GM21576 (cell line): ENCODE measurements at regions not wholly inside any gene's neighbourhood (a gene's known extent, or its start where the extent isn't known, plus 50 kb on each side); places are given as distances from the start of the nearest gene placed in this dataset.
"Not testable (repeated sequence)": the region's sequence is repeated elsewhere in the genome, so short reads cannot be mapped to it uniquely, and the experiment has no call there.

Source experiments
- ATAC-seq: cut with Tn5 transposase; IDR thresholded peaks from one replicate; pipeline ENCODE4 v1.9.1; 2021; ENCODE audit warnings: mild to moderate bottlenecking, moderate library complexity; ENCODE audit not compliant: unreplicated experiment

DNA sequence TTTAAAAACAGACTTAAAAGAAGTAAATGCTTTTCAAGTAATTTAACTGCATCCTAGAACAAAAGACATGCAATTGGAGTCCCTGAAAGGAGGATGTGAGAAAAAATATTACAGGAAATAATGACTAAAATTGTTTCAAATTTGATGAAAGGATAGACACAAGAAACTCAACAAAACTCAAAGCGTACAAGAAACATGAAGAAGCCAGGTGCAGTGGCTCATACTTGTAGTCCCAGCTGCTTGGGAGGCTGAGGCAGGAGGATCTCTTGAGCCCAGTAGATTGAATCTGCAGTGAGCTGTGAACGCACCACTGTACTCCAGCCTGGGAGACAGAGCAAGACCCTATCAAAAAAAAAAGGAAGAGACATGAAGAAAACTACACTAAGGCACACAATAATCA, 118.1 kb upstream of the SLC39A10 start:
- ATAC-seq: no peak

DNA sequence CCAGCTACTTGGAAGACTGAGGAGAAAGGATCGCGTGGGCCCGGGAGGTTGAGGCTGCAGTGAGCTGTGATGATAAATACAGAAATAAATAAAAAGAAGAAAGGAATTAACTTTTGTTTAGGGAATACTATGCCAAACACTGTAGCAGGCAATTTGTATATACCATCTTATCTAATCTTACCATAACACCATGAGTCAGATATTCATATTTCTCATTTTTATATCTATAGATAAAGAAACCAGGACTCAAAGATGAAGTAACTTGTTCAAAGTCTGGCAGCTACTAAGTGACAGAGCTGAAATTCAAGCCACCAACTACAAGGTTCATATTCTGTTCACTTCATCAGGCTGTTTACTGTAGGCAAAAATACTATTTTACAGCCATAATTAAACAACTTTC, 119.2 kb upstream of the SLC39A10 start:
- ATAC-seq: no peak

DNA sequence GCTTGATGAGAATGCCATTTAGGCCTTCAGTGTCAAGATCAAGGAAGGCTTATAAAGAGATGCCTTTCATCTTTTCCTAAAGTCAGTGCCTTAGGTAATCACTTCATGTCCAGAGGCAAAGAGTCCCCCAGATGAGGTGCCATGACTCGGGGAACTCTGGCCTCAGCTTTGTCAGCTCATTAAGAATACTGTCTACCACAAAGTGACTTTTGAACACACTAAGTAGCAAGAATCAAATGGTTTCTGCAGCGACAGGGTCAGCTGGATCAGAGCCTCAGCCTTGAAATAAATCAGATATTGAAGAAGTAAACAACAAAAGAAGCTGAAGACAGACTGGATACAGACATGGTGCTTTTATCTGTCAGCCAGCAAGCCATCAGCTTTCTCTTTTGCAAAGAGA, 120.1 kb upstream of the SLC39A10 start:
- no peak for ATAC-seq

DNA sequence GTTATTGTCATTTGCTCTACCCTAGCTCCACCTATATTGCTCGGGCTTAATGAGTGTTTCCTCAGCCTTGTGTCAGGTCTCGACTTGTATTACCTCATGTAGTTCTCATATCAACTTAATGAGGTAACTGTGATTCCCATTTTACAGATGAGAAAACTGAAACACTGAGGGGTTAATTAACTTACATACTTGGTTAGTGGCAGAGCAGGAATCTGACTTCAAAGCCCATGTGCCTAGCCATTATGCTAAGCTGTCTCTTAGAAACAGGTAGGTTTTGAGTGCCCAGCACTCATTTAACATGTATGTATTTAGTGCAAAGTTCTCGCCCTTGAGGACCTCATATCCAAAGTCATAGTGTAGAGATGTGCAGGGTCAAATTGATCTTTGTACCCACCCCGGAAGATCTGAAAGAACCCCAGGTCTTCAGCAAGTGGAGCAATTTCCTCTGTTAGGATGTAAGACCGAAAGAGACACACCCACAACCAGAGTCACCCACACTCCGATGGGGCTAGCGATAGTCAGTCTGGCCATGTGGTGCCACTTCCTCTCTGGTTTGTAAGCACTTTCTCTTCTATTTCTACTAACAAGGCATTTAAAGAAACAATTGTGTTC, 121.0 kb upstream of the SLC39A10 start:
- ATAC-seq: peak; percentile 93

DNA sequence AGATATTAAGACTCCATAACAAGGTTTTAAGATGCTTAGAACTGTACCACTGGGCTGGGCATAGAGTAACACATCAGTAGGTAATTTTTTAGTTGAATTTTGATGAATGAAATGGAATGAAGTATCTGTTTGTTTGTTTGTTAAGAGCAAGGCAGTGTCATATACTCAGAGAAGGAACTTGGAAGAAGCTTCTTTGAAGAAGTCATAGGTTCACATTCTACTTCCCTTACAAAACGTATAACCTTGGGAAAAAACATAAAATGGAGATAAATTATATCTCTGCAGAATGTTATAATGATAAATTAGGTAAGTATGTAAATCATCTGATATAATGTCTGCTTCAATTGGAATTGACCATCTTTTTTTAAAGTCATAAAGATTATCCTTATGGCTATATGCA, 122.1 kb upstream of the SLC39A10 start:
- no peak for ATAC-seq

DNA sequence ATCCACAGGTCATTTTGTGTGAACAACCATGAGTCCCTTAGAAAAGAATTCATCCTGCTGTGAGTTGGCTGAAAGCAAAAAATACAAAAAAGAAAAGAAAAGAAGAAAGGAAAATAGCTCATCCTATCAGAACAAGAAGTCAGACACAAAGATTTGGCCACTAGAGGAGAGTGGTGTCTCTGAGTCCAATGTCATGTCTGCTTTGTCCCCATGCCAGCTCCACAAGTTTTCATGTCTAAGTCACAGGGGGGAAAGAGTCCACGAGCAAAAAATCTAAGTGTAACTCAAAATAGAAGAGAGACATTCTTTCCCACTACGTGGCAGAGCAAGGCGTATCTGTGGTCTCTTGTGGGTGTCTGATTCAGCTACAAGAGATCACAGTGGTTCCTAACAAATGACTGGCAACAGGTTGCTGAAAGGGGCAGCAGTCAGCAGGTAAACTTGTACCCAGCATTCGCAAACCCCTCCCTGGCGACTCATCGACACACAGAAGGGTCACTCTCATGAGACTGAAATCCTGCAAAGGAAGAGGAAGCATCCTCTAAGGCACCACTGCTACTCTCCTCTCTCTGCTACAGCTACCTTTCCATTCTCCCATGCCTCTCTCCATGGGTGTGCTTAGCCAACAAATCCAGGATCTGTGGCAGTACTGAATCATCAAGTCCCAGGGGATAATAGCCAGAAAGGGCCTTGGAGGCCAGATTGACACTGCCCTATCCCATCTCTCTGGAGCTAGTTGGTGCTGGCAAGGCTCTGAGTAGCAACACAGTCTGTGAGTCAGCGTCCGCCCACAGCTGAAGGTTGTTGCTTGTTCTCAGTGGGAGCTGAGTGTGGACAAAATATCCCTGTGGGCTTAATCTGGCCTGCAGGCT, 123.0 kb upstream of the SLC39A10 start:
- ATAC-seq: no peak

DNA sequence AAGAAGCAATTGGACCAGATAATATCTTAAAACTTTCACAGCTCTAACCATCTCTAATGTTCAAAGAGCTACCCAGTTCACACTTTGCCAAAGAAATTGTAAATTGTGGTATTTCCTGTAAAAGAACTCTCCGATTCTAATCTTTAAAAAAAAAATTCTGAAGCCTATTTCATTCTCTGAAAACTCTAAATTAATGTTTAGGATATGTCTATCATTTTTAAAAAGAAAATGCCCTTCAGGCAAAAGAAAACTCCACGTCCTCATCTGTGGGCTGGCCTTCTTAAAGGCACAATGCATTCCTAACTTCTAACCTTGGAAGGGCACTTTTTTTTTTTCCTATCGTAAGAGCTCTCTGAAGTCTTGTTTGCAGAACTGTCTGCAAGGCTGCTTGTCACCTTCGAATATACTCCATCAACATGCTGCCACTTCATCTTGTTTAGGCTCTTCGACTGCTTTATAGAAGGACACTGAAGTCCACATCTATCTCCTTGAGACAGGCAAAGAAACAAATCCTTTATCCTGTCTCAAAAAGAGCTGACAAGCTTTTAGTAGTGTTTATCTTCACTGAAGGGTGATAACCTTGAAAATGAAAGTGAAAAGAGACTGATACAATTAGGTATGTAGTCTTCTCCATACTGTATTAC, 124.3 kb upstream of the SLC39A10 start:
- peak; percentile 39 for ATAC-seq

DNA sequence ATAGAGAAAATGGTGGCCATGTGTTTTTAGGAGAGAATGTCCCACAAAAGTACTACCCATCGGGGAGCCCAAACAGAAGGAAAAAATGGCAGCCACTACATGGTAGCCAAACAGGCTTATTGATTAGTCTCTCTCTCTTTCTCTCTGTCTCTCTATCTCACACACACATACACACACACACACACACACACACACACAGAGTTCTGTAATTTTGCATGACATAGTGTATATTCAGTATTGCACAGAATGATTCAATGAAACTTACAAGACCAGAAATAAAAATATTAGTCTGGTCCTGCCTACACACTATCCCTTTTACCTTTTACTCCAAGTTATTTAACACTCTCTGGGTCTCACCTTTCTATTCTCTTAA, 124.8 kb upstream of the SLC39A10 start:
- ATAC-seq: no peak

DNA sequence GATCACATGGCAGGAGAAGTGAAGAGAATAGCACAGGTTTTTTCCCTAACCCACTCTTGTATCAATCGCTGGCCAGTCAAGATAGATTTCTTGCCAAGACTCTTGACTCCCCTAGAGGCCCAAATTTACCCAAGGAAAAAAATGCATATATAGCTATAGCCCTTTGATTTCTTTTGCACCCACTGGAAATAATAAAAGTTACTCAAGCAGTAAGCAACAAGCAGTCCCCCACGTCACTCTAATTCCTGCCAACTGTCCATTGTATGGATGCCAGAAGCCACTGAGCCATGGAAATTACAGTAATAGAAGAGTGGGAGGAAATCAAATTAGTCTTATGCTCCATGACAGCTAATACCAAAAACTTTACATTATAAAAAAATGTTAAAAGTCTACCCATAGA, 125.3 kb upstream of the SLC39A10 start:
- no peak for ATAC-seq

DNA sequence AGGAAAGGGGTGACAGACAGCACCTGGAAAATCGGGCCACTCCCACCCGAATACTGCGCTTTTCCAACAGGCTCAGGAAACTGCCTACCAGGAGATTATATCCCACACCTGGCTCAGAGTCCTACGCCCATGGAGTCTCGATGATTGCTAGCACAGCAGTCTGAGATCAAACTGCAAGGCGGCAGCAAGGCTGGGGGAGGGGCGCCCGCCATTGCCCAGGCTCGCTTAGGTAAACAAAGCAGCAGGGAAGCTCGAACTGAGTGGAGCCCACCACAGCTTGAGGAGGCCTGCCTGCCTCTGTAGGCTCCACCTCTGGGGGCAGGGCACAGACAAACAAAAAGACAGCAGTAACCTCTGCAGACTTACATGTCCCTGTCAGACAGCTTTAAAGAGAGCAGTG, 133.8 kb upstream of the SLC39A10 start:
- ATAC-seq: not testable (repeated sequence)

DNA sequence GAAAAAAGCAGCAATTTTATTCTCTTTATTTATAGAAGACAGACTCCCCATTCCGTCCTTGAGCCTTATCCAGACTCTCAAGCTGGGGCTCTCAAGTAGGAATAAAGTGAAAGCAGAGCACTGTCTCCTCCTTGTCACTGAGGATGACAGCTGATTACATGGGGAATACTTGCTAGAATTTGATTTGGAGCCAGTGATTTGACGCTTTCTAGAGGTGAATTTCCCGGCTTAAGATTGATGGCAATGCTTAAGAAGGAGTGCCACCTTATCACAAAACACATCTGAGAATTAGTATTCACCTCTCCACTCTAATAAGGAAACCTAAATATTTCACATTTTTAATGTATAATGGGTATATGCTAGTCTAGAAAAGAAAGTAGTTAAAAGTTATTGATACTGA, 135.4 kb upstream of the SLC39A10 start:
- no peak for ATAC-seq

DNA sequence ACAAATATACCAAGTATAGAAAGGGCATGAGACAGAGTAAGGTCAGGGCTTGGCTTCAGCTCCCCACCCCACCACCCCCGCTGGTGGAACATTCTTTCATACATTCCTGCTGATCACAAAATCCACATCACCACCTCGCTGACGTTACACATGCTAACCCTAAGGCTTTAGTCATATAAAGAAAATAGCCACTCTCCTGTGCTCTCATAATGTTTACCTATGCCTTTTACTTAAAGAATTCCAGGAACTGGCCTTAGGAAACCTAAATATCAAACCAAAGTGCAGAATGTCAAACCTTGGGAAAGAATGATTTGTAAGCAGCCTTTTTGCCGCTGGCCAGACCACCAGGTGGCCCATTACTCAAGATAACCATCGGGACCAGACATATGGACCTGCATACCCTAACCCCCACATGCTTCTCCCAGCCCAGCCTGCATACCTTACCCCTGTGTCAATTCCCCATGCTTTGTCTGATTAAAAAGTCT, 136.3 kb upstream of the SLC39A10 start:
- ATAC-seq: no peak

DNA sequence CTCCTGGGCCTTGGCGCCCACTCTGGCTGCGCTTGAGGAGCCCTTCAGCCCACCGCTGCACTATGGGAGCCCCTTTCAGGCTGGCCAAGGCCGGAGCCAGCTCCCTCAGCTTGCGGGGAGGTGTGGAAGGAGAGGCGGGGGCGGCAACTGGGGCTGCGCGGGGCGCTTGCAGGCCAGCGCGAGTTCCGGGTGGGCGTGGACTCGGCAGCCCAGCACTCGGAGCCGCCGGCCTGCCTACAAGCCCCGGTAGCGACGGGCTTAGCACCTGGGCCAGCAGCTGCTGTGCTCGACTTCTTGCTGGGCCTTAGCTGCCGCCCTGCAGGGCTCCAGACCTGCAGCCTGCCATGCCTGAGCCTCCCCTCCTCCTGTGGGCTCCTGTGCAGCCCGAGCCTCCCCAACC, 141.5 kb upstream of the SLC39A10 start:
- ATAC-seq: no peak

DNA sequence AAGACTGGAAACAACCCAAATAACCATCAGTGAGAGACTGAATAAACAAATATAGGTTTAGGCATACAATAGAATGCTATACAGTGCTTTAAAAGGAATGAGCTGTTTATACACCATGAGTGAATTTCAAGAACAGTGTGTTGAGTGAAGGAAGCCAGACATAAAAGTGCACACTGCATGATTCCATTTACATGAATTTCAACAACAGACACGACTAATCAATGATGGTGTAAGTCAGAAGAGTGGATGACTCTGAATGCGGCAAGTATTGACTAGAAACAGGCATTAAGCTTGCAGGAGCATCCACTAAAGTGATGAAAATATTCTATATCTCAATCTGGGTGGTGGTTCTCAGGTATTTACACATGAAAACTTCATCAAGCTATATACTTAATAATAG, 142.7 kb upstream of the SLC39A10 start:
- ATAC-seq: no peak

DNA sequence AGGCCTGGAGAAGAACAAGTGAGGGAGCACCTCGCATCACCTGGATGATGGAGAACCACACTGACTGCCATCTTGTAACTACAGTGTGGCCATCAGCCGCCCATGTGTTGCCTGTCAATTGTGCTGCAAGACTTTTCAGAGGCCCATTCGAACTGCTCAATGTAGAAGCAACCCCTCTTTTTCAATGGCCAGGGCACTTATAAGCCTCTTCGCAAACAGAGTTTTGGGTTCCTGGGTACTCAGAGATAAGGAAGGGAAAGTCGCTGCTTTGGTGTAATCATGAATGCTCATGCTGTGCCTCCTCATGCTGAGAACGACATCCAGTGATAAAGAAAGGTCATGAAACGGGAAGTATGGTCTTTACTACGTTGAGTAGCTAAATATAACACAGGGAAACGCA, 143.9 kb upstream of the SLC39A10 start:
- no peak for ATAC-seq

DNA sequence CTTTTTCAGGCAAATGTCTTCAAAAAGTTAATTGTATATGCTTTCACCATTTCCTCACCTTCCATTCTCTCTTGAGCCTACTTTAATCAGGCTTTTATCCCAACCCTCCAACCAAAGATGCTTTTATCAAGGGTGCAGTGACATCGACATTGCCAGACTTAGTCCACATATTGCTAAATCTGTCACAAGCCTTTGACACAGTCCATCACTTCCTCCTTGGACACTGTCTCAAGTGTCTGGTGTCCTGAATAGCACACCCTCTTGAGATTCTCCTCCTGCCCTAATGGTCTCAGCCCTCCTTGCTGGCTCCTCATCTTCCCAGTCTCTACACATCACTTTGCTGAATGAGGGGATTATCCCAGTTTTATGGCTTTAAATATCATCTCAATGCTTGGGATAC, 147.5 kb upstream of the SLC39A10 start:
- no peak for ATAC-seq

DNA sequence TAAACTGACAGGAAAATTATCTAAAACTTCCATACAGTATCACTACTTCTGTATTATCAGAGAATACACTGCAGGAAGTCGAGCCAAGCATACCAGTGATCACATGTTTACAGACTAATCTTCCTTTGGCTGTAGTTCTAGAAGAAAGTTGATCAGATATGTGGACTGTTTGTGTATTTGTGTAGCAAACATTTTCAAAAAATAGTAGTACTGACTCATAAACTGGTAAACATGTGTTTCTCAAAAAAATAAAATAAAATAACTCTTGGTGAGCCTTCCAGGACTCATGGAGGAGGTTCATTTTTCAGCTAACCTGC, 148.9 kb upstream of the SLC39A10 start:
- ATAC-seq: no peak

DNA sequence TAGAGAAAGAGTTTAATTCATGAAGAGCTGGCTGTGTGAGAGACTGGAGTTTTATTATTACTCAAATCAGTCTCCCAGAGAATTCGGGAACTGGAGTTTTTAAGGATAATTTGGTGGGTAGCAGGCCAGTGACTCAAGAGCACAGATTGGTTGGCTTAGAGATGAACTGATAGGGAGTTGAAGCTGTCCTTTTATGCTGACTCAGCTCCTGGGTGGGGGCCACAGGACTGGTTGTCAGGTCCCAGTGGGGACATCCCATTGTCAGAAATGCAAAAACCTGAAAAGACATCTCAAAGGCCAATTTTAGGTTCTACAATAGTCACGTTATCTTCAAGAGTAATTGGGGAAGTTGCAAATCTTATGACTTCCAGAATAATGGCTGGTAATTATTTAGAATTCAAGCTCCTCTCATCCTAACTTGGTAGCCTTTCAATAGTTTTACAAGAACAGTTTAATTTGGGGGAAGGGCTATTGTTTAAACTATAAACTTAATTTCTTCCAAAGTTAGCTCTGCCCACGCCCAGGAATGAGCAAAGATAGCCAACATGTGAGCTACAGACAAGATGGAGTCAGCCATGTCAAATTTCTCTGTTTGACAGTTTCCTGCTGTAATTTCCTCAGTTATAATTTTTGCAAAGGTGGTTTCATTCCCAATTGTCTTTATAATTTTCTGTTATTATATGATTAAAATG, 149.4 kb upstream of the SLC39A10 start:
- ATAC-seq: no peak

DNA sequence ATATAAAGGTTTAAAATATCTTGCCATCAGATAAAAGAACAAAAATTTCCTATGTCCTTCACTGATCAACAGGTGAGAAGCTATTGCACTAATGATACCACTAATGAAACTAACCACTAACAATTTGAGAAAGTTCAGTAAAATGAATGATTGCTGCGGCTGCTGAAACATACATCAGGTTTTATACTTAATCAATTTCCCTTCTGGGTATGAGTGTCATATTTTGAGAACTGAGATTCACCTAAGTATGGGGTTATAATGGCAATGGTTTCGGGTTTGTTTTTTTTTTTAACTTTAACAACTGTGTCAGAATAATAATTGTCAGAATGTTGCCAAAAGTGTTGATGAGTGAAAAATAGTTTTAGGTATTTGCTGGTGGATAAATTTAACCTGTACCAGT, 151.3 kb upstream of the SLC39A10 start:
- ATAC-seq: peak; percentile 90

DNA sequence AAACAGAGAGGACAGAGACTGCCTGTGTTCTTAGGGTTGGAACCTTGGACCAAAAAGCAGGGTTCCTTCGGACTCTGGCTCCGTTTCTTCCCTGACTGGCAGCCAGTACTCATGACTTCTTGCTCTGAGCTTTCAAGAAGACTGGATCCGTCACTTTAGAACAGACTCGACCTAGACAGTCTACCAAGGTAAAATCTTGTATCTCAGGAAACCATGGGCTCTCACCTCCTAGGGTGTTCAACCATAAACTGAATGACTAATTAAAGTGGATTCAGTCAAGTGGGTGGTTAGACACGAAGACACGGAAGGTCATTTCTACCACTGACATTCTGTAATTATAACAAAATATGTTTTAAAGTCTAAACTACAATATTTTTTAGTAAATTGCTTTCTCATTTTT, 153.8 kb upstream of the SLC39A10 start:
- no peak for ATAC-seq

DNA sequence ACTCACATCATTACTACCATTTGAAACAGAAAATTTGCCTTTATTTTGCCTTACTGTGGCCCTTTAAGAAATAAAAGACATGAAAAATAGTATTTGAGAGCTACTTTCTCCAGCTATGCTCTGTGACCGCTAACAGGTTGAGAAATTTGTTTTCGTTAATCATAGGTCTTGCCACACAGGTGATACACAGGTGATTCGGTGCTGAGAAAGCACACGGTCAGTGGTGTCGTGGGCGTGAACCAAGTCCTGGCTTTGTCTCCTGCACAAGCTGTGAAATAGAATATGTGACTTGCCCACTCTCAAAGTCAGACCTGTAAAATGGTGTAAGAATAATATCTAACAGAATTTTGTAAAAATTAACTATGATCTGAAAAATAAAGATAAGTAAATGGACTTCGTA, 155.3 kb upstream of the SLC39A10 start:
- no peak for ATAC-seq

DNA sequence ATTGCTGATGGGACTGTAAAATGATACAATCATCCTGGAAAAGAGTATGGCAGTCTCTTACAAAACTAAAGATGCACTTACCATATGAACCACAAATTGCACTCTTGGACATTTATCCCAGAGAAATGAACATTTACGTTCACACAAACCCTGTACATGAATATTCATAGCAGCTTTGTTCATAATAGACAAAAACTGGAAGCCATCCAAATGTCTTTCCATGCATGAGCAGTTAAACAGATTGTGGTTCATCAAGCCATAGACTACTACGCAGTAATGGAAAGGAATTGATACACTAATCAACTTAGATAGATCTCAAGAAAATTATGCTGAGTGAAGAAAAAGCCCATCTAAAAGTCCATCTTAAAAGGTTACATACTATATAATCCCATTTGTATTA, 156.1 kb upstream of the SLC39A10 start:
- ATAC-seq: no peak
